CD14-positive monocyte (primary cell): ENCODE measurements at regions not wholly inside any gene's neighbourhood (a gene's known extent, or its start where the extent isn't known, plus 50 kb on each side); places are given as distances from the start of the nearest gene placed in this dataset.

Experiments used
- DNase-seq, 3 donors: peaks; one replicate each; pipeline ENCODE4 v3.0.0-alpha.2; 2011 to 2022
- H2AFZ ChIP-seq: 2 replicates; pipeline ENCODE4 v1.6.0; 2012; ENCODE audit warnings: mild to moderate bottlenecking, low read depth, low read length, inconsistent platforms; ENCODE audit not compliant: insufficient read depth, poor library complexity, severe bottlenecking
- H3K27ac ChIP-seq, 2 donors: 1 replicate in 1 of 2; 2 replicates in 1 of 2; pipeline ENCODE4 v1.5.1; 2012 to 2013; ENCODE audit warnings: low read length in 2 of 2, control low read depth in 1 of 2, inconsistent platforms in 1 of 2, low read depth in 1 of 2, mild to moderate bottlenecking in 1 of 2
- H3K27me3 ChIP-seq, 2 donors: one replicate each; pipeline versions ENCODE4 v1.6.0 to v1.6.1; 2011 to 2013; ENCODE audit warnings: low read length in 2 of 2; ENCODE audit not compliant: control insufficient read depth in 2 of 2, insufficient read depth in 2 of 2
- H3K36me3 ChIP-seq, 2 donors: replicated peaks in 1 of 2; 1 replicate in 1 of 2; 2 replicates in 1 of 2; pipeline versions ENCODE4 v1.5.1 to v1.6.1; 2012 to 2013; ENCODE audit warnings: low read length in 2 of 2, control low read depth in 1 of 2, inconsistent platforms in 1 of 2, mild to moderate bottlenecking in 1 of 2; ENCODE audit not compliant: insufficient read depth in 2 of 2, control insufficient read depth in 1 of 2
- H3K4me1 ChIP-seq, 2 donors: 1 replicate in 1 of 2; 2 replicates in 1 of 2; pipeline versions ENCODE4 v1.5.1 to v1.6.1; 2012 to 2013; ENCODE audit warnings: low read length in 2 of 2, control low read depth in 1 of 2, inconsistent platforms in 1 of 2, mild to moderate bottlenecking in 1 of 2, moderate library complexity in 1 of 2; ENCODE audit not compliant: insufficient read depth in 2 of 2, control insufficient read depth in 1 of 2
- H3K4me2 ChIP-seq: replicated peaks from 2 replicates; pipeline ENCODE3; 2012; ENCODE audit warnings: low read length, moderate library complexity, mild to moderate bottlenecking; ENCODE audit not compliant: poor library complexity, severe bottlenecking; ENCODE audit errors: extremely low read depth
- H3K4me3 ChIP-seq, 3 experiments: fragments of 200-600 bp in 1 of 3; sonication (generic) in 1 of 3; replicated peaks in 1 of 3; 1 replicate in 2 of 3; 2 replicates in 1 of 3; pipeline ENCODE4 v1.5.1; 2011 to 2013; ENCODE audit warnings: low read length in 3 of 3, mild to moderate bottlenecking in 3 of 3, control low read depth in 2 of 3, low read depth in 2 of 3, inconsistent platforms in 1 of 3, moderate library complexity in 1 of 3
- H3K79me2 ChIP-seq: 2 replicates; pipeline ENCODE4 v1.6.0; 2012; ENCODE audit warnings: mild to moderate bottlenecking, control low read depth, inconsistent platforms, low read length, moderate library complexity; ENCODE audit not compliant: insufficient read depth
- H3K9ac ChIP-seq: 2 replicates; pipeline ENCODE4 v1.6.0; 2017; ENCODE audit warnings: low read length, mild to moderate bottlenecking; ENCODE audit not compliant: insufficient read depth, poor library complexity, severe bottlenecking
- H3K9me3 ChIP-seq, 2 donors: replicated peaks in 1 of 2; 1 replicate in 1 of 2; 2 replicates in 1 of 2; pipeline versions ENCODE4 v1.5.1 to v1.6.1; 2012 to 2013; ENCODE audit warnings: low read length in 2 of 2, control low read depth in 1 of 2; ENCODE audit not compliant: control insufficient read depth in 1 of 2, insufficient read depth in 1 of 2
- H4K20me1 ChIP-seq: 2 replicates; pipeline ENCODE4 v1.6.0; 2012; ENCODE audit warnings: mild to moderate bottlenecking, low read length, control low read depth, moderate library complexity; ENCODE audit not compliant: insufficient read depth
- H3K27ac Mint-ChIP-seq, 7 donors: one replicate each; pipeline ENCODE4 v1.8.0; 2020; ENCODE audit warnings: mild to moderate bottlenecking in 7 of 7, mixed read lengths in 7 of 7, moderate library complexity in 6 of 7, inconsistent platforms in 2 of 7
- H3K27me3 Mint-ChIP-seq, 3 donors: one replicate each; pipeline ENCODE4 v1.8.0; 2021 to 2022; ENCODE audit warnings: low read depth in 3 of 3, mild to moderate bottlenecking in 3 of 3, mixed read lengths in 3 of 3, moderate library complexity in 3 of 3, inconsistent platforms in 1 of 3
- H3K36me3 Mint-ChIP-seq, 2 donors: one replicate each; pipeline ENCODE4 v1.8.0; 2020; ENCODE audit warnings: mixed read lengths in 2 of 2, inconsistent platforms in 1 of 2, mild to moderate bottlenecking in 1 of 2
- H3K4me1 Mint-ChIP-seq: one replicate; pipeline ENCODE4 v1.8.0; 2020; ENCODE audit warnings: mild to moderate bottlenecking, mixed read lengths
- H3K4me3 Mint-ChIP-seq, 2 donors: one replicate each; pipeline ENCODE4 v1.8.0; 2020; ENCODE audit warnings: mild to moderate bottlenecking in 2 of 2, mixed read lengths in 2 of 2, moderate library complexity in 1 of 2
- H3K9me3 Mint-ChIP-seq, 7 donors: one replicate each; pipeline ENCODE4 v1.8.0; 2020 to 2022; ENCODE audit warnings: mixed read lengths in 7 of 7, mild to moderate bottlenecking in 6 of 7, moderate library complexity in 6 of 7, inconsistent platforms in 2 of 7
- CTCF ChIP-seq: fragments of 200-600 bp; IDR thresholded peaks from one replicate; pipeline ENCODE4 v1.8.0; 2022; ENCODE audit warnings: antibody characterized with exemption, mild to moderate bottlenecking
- WGBS: methylation state at CpG from one replicate; pipeline ENCODE4 v1.1.5; 2013; ENCODE audit warnings: missing lambda C conversion rate; ENCODE audit not compliant: insufficient coverage; 5-methylcytosine and 5-hydroxymethylcytosine counted together
- intact Hi-C, 2 donors: fragments of 100-400 bp; cut with micrococcal nuclease; formaldehyde crosslinking; loops; one replicate each; pipeline versions ENCODE4 v1.15.0 to v1.15.1; 2023

DNA sequence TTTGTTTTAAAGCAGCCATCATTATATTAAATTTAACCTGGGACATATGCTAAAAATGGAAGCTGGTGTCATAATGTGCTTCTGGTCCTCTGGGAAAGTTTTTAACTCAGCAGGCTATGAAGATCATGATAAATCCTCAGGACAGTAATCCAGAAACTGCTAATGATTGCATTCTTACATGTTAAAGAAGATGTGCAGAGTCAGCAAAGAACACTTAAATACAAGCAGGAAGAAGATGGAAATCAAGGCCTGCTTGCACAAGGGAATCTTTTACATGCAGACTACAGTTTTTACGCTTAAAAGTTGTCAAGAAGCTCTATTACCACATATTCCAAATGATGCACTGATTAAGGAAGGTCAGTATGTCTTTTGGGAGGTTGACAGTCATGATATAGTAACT is 246.0 kb upstream of the PTPRD start:
- no peak for TF ChIP-seq CTCF

DNA sequence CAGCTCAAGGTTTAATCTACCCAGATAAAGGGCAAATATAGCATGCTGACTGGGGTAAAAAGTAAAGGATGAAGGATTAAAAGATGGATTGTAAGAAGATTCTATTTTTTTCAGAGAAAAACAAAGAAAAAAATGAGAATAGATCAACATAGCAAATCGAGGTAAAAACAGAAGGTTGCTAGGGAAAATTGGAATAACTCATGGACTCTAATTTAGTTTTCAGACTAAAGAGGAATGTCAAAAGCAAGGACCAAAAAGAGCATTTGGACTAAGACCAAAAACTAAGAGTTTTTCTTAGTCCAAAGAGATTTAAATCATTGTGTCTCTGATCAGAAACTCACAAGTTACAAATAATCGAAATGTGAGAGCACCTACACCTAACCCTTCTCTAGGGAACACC is 250.7 kb upstream of the PTPRD start:
- H3K9ac ChIP-seq = no peak overlapping the region
- no peaks in the 10 kb centered on the region for H3K27me3 ChIP-seq
- Mint-ChIP-seq H3K27me3 (no peaks in the 10 kb centered on the region), H3K4me1 (peaks cover 6% of the 10 kb centered on the region), H3K9me3 (peaks cover 0 to 9% (median 0%) of the 10 kb centered on the region in 7 donors), H3K27ac (no peak overlapping the region), H3K4me3 (no peak overlapping the region), H3K36me3 (no peaks in the 10 kb centered on the region)
- no peak overlapping the region for H3K27ac ChIP-seq
- no peaks in the 10 kb centered on the region for H3K4me1 ChIP-seq
- DNase-seq = no peak
- H3K9me3 ChIP-seq = no peaks in the 10 kb centered on the region
- no peak overlapping the region for H3K4me3 ChIP-seq
- intact Hi-C loops = no loop called here
- H4K20me1 ChIP-seq = no peaks in the 10 kb centered on the region
- no peak overlapping the region for H2AFZ ChIP-seq
- no peaks in the 10 kb centered on the region for H3K36me3 ChIP-seq
- no peaks in the 10 kb centered on the region for H3K79me2 ChIP-seq
- TF ChIP-seq CTCF = no peak
- H3K4me2 ChIP-seq = no peak overlapping the region
- WGBS = no CpG with 5 or more reads among the region's 2 CpGs

More for the DNA sequence above, 246.0 kb upstream of the PTPRD start:
- Mint-ChIP-seq H3K4me3 (no peak overlapping the region), H3K27ac (no peak overlapping the region), H3K4me1 (no peaks in the 10 kb centered on the region), H3K9me3 (peaks cover 0 to 9% (median 0%) of the 10 kb centered on the region in 7 donors), H3K27me3 (no peaks in the 10 kb centered on the region), H3K36me3 (no peaks in the 10 kb centered on the region)
- intact Hi-C loops = no loop called here
- Histone ChIP-seq H3K27me3 (no peaks in the 10 kb centered on the region), H3K27ac (no peak overlapping the region), H3K36me3 (no peaks in the 10 kb centered on the region), H4K20me1 (no peaks in the 10 kb centered on the region), H3K4me3 (no peak overlapping the region), H3K9ac (no peak overlapping the region), H3K79me2 (no peaks in the 10 kb centered on the region), H3K4me1 (no peaks in the 10 kb centered on the region), H3K4me2 (no peak overlapping the region), H2AFZ (no peak overlapping the region), H3K9me3 (no peaks in the 10 kb centered on the region)
- no CpG with 5 or more reads among the region's 1 CpG for WGBS
- no peak for DNase-seq
